WTC11 (cell line): ENCODE measurements at regions not wholly inside any gene's neighbourhood (a gene's known extent, or its start where the extent isn't known, plus 50 kb on each side); places are given as distances from the start of the nearest gene placed in this dataset.

ENCODE experiments used
- ATF6 ChIP-seq: sonication (generic); formaldehyde crosslinking; IDR thresholded peaks from 2 replicates; pipeline ENCODE4 v1.8.1; 2023; ENCODE audit warnings: mild to moderate bottlenecking, missing genetic modification reagents
- CREB1 ChIP-seq: sonication (generic); formaldehyde crosslinking; IDR thresholded peaks from 2 replicates; pipeline ENCODE4 v1.8.0; 2023; ENCODE audit warnings: mild to moderate bottlenecking, missing genetic modification reagents
- CTCF ChIP-seq: fragments of 200-600 bp; IDR thresholded peaks from 2 replicates; pipeline ENCODE4 v1.8.0; 2022; ENCODE audit warnings: antibody characterized with exemption
- GABPB1 ChIP-seq: sonication (generic); formaldehyde crosslinking; IDR thresholded peaks from 2 replicates; pipeline ENCODE4 v1.8.1; 2023; ENCODE audit warnings: mild to moderate bottlenecking, missing genetic modification reagents
- JUN ChIP-seq: sonication (generic); formaldehyde crosslinking; IDR thresholded peaks from 2 replicates; pipeline ENCODE4 v1.8.0; 2023; ENCODE audit warnings: mild to moderate bottlenecking, missing genetic modification reagents
- ZNF281 ChIP-seq: sonication (generic); formaldehyde crosslinking; IDR thresholded peaks from 2 replicates; pipeline ENCODE4 v1.8.0; 2023; ENCODE audit warnings: mild to moderate bottlenecking, missing genetic modification reagents
- TF ChIP-seq, protein P1 (sequence below): fragments of 250-450 bp; sonication (Bioruptor Pico); IDR thresholded peaks from 2 replicates; pipeline ENCODE4 v1.9.0; 2021; ENCODE audit warnings: mild to moderate bottlenecking
- TF ChIP-seq, protein P2 (sequence below): sonication (generic); formaldehyde crosslinking; IDR thresholded peaks from 2 replicates; pipeline ENCODE4 v1.8.1; 2023; ENCODE audit warnings: mild to moderate bottlenecking, missing genetic modification reagents, moderate library complexity
- TF ChIP-seq, protein P3 (sequence below): sonication (generic); formaldehyde crosslinking; conservative IDR thresholded peaks from 2 replicates; pipeline ENCODE4 v1.8.1; 2022; ENCODE audit warnings: mild to moderate bottlenecking, missing genetic modification reagents

- TF ChIP-seq JUN (CRISPR knock-in tag) (no peak), CTCF (no peak), ZNF281 (CRISPR knock-in tag) (no peak), GABPB1 (CRISPR knock-in tag) (no peak), CREB1 (CRISPR knock-in tag) (no peak), ATF6 (CRISPR knock-in tag) (no peak)
- TF ChIP-seq, protein P1, sequence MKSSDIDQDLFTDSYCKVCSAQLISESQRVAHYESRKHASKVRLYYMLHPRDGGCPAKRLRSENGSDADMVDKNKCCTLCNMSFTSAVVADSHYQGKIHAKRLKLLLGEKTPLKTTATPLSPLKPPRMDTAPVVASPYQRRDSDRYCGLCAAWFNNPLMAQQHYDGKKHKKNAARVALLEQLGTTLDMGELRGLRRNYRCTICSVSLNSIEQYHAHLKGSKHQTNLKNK = no peak
- TF ChIP-seq, protein P2, sequence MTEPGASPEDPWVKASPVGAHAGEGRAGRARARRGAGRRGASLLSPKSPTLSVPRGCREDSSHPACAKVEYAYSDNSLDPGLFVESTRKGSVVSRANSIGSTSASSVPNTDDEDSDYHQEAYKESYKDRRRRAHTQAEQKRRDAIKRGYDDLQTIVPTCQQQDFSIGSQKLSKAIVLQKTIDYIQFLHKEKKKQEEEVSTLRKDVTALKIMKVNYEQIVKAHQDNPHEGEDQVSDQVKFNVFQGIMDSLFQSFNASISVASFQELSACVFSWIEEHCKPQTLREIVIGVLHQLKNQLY (CRISPR knock-in tag) = no peak
- TF ChIP-seq, protein P3, sequence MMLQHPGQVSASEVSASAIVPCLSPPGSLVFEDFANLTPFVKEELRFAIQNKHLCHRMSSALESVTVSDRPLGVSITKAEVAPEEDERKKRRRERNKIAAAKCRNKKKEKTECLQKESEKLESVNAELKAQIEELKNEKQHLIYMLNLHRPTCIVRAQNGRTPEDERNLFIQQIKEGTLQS (CRISPR knock-in tag) = no peak
These were observed 70.0 kb upstream of the KLF4 start for GRCh38 chr9:107559494-107560086.
